Neural progenitor cell (in vitro differentiated cells): ENCODE measurements at regions not wholly inside any gene's neighbourhood (a gene's known extent, or its start where the extent isn't known, plus 50 kb on each side); places are given as distances from the start of the nearest gene placed in this dataset.

Source experiments
- EZH2 ChIP-seq: fragments of 200-600 bp; sonication (generic); IDR thresholded peaks from 2 replicates; pipeline ENCODE4 v1.6.1; 2017; ENCODE audit warnings: antibody characterized with exemption, mild to moderate bottlenecking, moderate library complexity
- TF ChIP-seq, protein P1 (sequence below): fragments of 200-600 bp; sonication (generic); IDR thresholded peaks from 2 replicates; pipeline ENCODE4 v1.5.1; 2017; ENCODE audit warnings: antibody characterized with exemption, mild to moderate bottlenecking

DNA sequence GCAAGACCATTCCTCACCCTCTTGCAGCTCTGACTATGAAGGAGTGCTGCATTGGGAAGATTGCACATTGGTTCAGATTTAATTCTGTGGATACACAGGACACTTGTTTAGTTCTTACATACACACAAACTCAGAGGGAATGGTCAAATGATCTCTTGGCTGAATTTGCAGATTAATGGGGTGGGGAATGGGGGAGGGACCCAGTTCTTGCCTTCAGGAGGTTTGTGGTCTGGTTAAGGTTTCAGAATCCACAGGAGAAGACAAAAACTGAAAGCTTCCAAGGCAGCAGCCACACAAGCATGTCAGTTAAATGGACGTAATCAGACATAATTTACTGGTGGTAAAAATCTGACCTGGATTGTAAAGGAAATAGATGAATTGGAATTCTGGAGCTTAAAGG is 257.1 kb upstream of the ROPN1 start:
- TF ChIP-seq, protein P1, sequence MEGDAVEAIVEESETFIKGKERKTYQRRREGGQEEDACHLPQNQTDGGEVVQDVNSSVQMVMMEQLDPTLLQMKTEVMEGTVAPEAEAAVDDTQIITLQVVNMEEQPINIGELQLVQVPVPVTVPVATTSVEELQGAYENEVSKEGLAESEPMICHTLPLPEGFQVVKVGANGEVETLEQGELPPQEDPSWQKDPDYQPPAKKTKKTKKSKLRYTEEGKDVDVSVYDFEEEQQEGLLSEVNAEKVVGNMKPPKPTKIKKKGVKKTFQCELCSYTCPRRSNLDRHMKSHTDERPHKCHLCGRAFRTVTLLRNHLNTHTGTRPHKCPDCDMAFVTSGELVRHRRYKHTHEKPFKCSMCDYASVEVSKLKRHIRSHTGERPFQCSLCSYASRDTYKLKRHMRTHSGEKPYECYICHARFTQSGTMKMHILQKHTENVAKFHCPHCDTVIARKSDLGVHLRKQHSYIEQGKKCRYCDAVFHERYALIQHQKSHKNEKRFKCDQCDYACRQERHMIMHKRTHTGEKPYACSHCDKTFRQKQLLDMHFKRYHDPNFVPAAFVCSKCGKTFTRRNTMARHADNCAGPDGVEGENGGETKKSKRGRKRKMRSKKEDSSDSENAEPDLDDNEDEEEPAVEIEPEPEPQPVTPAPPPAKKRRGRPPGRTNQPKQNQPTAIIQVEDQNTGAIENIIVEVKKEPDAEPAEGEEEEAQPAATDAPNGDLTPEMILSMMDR: no peak
- TF ChIP-seq EZH2: no peak
